Left ventricle myocardium inferior (tissue), 1 donor: ENCODE measurements at regions not wholly inside any gene's neighbourhood (a gene's known extent, or its start where the extent isn't known, plus 50 kb on each side); places are given as distances from the start of the nearest gene placed in this dataset.

Experiments used
- DNase-seq: peaks from one replicate; pipeline ENCODE4 v3.0.0-alpha.2; 2020
- H3K27ac ChIP-seq: fragments of 200-600 bp; replicated peaks from 2 replicates; pipeline ENCODE4 v1.8.0; 2021
- H3K27me3 ChIP-seq: fragments of 200-600 bp; 2 replicates; pipeline ENCODE4 v1.8.0; 2021; ENCODE audit warnings: low read depth
- H3K36me3 ChIP-seq: fragments of 200-600 bp; 2 replicates; pipeline ENCODE4 v1.8.0; 2021
- H3K4me1 ChIP-seq: fragments of 200-600 bp; 2 replicates; pipeline ENCODE4 v1.8.0; 2021
- H3K4me3 ChIP-seq: fragments of 200-600 bp; 2 replicates; pipeline ENCODE4 v1.8.0; 2021; ENCODE audit warnings: mild to moderate bottlenecking, moderate library complexity
- H3K9me3 ChIP-seq: fragments of 200-600 bp; replicated peaks from 2 replicates; pipeline ENCODE4 v1.8.0; 2021
- intact Hi-C: fragments of 100-400 bp; cut with micrococcal nuclease; formaldehyde crosslinking; loops from one replicate; pipeline ENCODE4 v1.11.0; 2022
- TF ChIP-seq, protein P1 (sequence below): fragments of 200-600 bp; IDR thresholded peaks from 2 replicates; pipeline ENCODE4 v1.8.0; 2021; ENCODE audit warnings: antibody characterized with exemption, mild to moderate bottlenecking, borderline replicate concordance
- donor health status: DM: no; HTN: yes; CAD: no; lungs with severe emphysema.

DNA sequence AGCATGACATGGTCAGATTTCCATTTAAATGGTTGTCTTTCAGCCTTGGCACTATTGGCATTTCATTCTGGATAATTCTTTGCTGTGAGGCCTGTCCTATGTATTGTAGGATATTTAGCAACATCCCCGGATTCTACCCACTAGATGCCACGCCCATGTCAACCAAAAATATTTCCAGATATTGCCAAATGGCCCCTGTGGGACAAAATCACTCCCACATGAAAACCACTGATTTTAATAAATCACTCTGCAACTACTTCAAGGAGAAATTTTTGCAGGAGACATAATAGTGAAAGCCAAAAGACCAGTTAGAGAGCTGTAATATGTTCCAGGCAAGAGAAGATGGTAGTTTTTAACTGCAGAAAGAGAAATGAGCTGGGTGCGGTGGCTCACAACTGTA, 55.9 kb upstream of the RARB start:
- Histone ChIP-seq H3K9me3 (no peaks in the 10 kb centered on the region), H3K36me3 (no peaks in the 10 kb centered on the region), H3K4me1 (no peaks in the 10 kb centered on the region), H3K27me3 (no peaks in the 10 kb centered on the region), H3K27ac (no peak overlapping the region), H3K4me3 (no peak overlapping the region)
- intact Hi-C loops = no loop called here
- TF ChIP-seq, protein P1, sequence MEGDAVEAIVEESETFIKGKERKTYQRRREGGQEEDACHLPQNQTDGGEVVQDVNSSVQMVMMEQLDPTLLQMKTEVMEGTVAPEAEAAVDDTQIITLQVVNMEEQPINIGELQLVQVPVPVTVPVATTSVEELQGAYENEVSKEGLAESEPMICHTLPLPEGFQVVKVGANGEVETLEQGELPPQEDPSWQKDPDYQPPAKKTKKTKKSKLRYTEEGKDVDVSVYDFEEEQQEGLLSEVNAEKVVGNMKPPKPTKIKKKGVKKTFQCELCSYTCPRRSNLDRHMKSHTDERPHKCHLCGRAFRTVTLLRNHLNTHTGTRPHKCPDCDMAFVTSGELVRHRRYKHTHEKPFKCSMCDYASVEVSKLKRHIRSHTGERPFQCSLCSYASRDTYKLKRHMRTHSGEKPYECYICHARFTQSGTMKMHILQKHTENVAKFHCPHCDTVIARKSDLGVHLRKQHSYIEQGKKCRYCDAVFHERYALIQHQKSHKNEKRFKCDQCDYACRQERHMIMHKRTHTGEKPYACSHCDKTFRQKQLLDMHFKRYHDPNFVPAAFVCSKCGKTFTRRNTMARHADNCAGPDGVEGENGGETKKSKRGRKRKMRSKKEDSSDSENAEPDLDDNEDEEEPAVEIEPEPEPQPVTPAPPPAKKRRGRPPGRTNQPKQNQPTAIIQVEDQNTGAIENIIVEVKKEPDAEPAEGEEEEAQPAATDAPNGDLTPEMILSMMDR = no peak
- DNase-seq = no peak

DNA sequence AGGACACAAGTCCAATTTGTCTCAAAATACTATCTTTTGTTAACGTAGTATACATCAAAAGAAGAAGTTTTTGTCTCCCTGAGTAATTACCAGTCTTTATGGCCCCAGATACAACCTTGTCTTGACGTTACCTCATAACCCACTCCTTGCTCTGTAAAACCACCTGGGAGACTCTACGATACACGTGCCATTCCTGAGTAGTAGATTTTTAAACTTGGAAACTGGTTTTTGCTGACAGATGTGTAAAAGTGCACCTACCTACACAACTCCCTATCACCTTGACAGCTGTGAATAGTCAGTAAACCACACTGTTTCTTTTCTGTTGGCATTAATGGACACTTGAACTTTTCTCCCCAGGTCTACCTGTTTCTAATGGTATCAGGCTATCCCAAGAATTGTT, 51.7 kb upstream of the RARB start:
- intact Hi-C loops = no loop called here

DNA sequence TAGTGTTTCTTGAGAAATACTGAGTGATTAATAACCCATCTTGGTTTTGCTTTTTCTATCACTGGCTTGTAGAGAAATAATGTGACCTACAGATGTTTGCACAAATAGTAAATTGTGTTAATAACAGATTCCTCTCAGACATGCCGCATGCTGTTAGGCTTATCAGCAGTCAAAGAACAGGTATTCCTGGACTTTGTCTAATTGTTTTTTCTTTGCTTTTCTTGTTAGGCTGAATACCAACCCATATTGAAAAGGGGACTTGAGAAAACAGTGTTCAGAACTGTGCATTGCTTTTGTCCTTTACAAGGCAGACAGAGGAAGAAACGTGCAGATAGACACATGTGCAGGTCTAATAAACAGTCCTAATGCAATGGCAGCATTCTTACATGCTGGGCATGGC, 51.0 kb upstream of the RARB start:
- no peak for DNase-seq
- no peak overlapping the region for H3K4me3 ChIP-seq
- no peaks in the 10 kb centered on the region for H3K27me3 ChIP-seq
- H3K36me3 ChIP-seq = no peaks in the 10 kb centered on the region
- intact Hi-C loops = no loop called here
- TF ChIP-seq, protein P1 = no peak
- H3K9me3 ChIP-seq = no peaks in the 10 kb centered on the region
- H3K27ac ChIP-seq = no peak overlapping the region
- peaks cover 13% of the 10 kb centered on the region for H3K4me1 ChIP-seq

More for the DNA sequence above, 51.7 kb upstream of the RARB start:
- H3K9me3 ChIP-seq = no peaks in the 10 kb centered on the region
- H3K27ac ChIP-seq = no peak overlapping the region
- H3K4me1 ChIP-seq = peaks cover 13% of the 10 kb centered on the region
- no peak for DNase-seq
- TF ChIP-seq, protein P1 = no peak
- no peaks in the 10 kb centered on the region for H3K36me3 ChIP-seq
- H3K4me3 ChIP-seq = no peak overlapping the region
- H3K27me3 ChIP-seq = no peaks in the 10 kb centered on the region
